ENCODE measurements at regions not wholly inside any gene's neighbourhood (a gene's known extent, or its start where the extent isn't known, plus 50 kb on each side); places are given as distances from the start of the nearest gene placed in this dataset.

DNA sequence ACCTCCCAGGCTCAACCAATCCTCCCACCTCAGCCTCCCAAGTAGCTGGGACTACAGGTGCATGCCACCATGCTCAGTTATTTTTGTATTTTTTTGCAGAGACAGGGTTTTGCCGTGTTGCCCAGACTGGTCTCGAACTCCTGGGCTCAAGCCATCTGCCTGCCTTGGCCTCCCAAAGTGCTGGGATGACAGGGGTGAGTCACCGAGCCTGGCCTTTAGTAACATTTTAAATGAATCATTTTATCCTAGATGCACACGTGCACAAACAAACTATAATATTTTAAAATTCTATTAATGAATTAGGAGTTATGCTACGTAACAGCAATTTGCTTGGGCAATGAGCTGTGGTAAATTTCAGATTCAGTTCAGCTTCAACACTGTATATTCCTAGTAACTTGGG lies 862.5 kb upstream of the ID2 start:
- POLR2A ChIA-PET, result no interaction called here
- H3K36me3 Mint-ChIP-seq, result no peaks in the 10 kb centered on the region
- H3K4me1 Mint-ChIP-seq, result no peaks in the 10 kb centered on the region
- H3K4me3 Mint-ChIP-seq, result no peak overlapping the region
- peaks cover 0 to 8% (median 0%) of the 10 kb centered on the region in 9 donors for H3K9me3 Mint-ChIP-seq
- ATAC-seq (no peak), DNase-seq (no peak)
- peaks cover 0 to 1% (median 0%) of the 10 kb centered on the region in 5 donors for H3K27me3 Mint-ChIP-seq
- H3K27ac Mint-ChIP-seq, result no peak overlapping the region

DNA sequence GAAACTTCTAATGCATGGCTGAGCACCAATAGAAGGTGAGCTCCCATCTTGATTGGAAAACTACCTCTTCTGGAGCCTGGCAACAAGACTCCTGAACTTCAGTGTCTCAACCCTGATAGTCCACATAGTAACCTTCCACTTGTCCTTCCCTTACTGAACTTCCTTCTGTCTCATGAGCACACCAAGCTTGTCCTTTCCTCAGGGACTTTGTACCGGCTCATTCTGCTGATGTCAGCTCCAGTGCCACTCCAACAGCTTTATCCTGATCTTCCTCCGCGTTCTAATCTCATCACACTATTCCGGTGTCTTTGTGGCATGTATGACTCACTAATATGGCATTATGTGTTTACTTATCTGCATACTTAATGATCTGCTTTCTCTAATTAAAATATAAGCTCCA lies 862.0 kb upstream of the ID2 start:
- peaks cover 0 to 1% (median 0%) of the 10 kb centered on the region in 5 donors for H3K27me3 Mint-ChIP-seq
- no peak overlapping the region for H3K27ac Mint-ChIP-seq
- POLR2A ChIA-PET, result no interaction called here
- H3K4me3 Mint-ChIP-seq, result no peak overlapping the region
- no peaks in the 10 kb centered on the region for H3K36me3 Mint-ChIP-seq
- H3K4me1 Mint-ChIP-seq, result no peaks in the 10 kb centered on the region
- no peak for DNase-seq
- H3K9me3 Mint-ChIP-seq, result peaks cover 0 to 2% (median 0%) of the 10 kb centered on the region in 9 donors
- ATAC-seq, result no peak

DNA sequence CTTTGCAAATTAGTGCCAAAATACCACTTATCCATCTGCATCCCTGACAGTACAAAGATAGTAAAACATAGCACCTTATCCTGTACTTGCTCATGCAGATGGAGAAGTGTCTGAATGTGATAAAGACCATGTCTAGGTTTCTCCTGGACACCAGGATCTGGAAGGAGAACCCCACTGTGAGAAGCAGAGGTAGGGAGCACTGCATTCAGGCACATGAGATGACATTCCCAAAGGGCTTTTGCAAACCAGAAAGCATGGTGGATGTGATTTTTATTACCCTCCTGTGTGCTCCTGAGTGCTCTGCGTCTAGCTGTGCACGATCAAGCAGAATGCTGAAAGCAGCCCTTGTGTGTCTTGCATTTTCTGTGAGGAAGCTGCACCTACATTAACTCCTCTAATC lies 857.6 kb upstream of the ID2 start:
- H3K36me3 Mint-ChIP-seq, result no peaks in the 10 kb centered on the region
- no peaks in the 10 kb centered on the region for H3K4me1 Mint-ChIP-seq
- H3K27me3 Mint-ChIP-seq, result no peaks in the 10 kb centered on the region
- H3K27ac Mint-ChIP-seq, result no peak overlapping the region
- no peak overlapping the region for H3K4me3 Mint-ChIP-seq
- DNase-seq, result no peak
- ATAC-seq, result no peak
- POLR2A ChIA-PET, result no interaction called here
- no peaks in the 10 kb centered on the region for H3K9me3 Mint-ChIP-seq

DNA sequence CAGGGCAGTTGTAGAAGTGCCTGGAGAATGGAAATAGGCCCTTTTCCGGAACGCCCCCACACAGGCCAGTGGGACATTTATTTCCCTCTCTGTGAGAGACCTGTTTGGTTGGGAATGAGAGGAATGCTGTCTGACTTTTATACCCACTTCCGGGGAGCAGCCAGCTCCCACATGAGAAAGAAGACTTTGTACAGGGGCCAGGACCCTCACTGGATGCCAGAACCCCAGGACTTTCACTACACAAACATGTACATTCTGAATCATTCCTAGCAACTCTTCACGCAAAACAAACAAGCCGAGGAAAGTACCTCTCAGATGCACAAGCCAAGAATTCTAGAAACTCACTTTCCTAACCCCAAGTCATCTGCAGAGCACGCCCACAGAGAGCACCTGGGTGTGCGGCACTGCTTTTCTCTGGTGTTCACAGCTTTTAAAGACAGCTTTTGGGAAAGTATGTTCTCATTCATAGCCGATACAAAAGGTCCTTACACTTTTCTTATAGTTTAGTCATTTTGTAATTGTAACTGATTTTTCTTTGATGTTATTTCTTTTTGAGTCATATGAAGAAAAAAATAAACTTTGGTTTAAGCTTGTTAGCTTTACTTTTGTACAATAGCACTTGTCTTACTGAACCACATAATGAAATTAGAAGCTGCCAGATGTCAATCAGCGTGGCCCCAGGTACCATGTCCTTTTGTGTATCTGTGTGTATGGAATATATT lies 856.1 kb upstream of the ID2 start:
- DNase-seq (no peak), ATAC-seq (no peak)
- H3K36me3 Mint-ChIP-seq, result no peaks in the 10 kb centered on the region
- no peaks in the 10 kb centered on the region for H3K27me3 Mint-ChIP-seq
- POLR2A ChIA-PET, result no interaction called here
- H3K9me3 Mint-ChIP-seq, result no peaks in the 10 kb centered on the region
- peaks cover 0 to 2% (median 0%) of the 10 kb centered on the region in 4 donors for H3K4me1 Mint-ChIP-seq
- H3K4me3 Mint-ChIP-seq, result no peak overlapping the region
- no peak overlapping the region for H3K27ac Mint-ChIP-seq

DNA sequence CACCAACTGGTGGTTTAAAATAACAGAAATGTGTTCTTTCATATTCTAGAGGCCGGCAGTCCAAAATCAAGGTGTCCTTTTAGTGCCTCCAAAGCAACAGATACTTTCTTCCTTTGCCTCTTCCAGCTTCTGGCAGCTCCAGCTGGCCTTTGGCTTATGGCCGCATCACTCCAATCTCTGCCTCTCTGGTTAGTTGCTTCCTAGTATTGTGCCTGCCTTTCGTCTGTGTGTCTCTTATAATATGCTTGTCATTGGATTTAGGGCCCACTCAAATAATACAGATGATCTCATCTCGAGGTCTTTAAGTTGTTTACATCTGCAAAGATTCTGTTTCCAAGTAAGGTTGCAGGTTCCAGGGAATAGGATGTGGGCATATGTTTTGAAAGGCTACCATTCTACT lies 855.2 kb upstream of the ID2 start:
- Mint-ChIP-seq H3K27me3 (no peaks in the 10 kb centered on the region), H3K4me1 (peaks cover 0 to 2% (median 0%) of the 10 kb centered on the region in 4 donors), H3K27ac (peak overlapping the region in 1 of 10 donors; percentile 31), H3K4me3 (no peak overlapping the region), H3K9me3 (no peaks in the 10 kb centered on the region), H3K36me3 (no peaks in the 10 kb centered on the region)
- ATAC-seq (no peak), DNase-seq (no peak)
- POLR2A ChIA-PET, result no interaction called here

DNA sequence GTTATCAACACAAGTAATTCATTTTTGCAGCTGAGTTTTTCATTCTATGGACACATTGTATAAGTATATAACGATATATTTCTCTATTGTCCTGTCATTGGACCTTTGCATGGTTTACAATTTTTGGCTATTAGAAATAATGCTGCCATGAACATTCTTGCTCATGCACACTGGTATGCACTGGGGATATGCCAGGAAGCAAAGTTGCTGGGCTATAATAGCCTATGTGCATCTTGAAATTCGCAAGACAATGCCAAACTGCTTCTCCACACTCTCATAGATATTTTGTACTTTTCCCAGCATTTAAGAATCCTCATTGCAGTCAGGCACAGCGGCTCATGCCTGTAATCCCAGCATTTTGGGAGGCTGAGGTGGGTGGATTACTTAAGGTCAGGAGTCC lies 852.6 kb upstream of the ID2 start:
- Mint-ChIP-seq H3K27ac (no peak overlapping the region), H3K27me3 (no peaks in the 10 kb centered on the region), H3K36me3 (no peaks in the 10 kb centered on the region), H3K9me3 (no peaks in the 10 kb centered on the region), H3K4me3 (no peak overlapping the region), H3K4me1 (peaks cover 0 to 2% (median 0%) of the 10 kb centered on the region in 4 donors)
- no peak for ATAC-seq
- POLR2A ChIA-PET, result no interaction called here
- no peak for DNase-seq

DNA sequence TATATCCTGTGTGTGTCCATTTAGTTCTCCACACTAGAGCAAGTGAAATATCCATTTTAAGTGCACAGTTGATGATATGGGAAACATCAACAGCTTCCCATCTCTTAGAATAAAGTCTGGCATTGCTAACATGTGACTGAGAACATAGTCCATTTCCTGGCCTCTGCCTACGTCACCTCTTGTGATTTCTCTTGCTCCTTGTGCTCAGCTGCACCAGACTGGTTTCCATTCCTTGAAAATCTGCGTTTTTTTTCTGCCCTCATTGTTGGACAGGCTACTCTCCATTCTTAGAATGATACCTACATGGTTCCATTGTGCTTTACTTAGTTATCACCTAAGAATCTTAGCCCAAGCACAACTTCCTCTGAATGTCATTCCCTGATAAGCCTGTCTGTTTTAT lies 851.2 kb upstream of the ID2 start:
- peaks cover 0 to 12% (median 0%) of the 10 kb centered on the region in 3 donors for H3K36me3 Mint-ChIP-seq
- H3K4me3 Mint-ChIP-seq, result no peak overlapping the region
- H3K4me1 Mint-ChIP-seq, result peaks cover 6 to 12% (median 6%) of the 10 kb centered on the region in 4 donors
- no peaks in the 10 kb centered on the region for H3K27me3 Mint-ChIP-seq
- DNase-seq (no peak), ATAC-seq (no peak)
- no peak overlapping the region for H3K27ac Mint-ChIP-seq
- POLR2A ChIA-PET, result no interaction called here
- H3K9me3 Mint-ChIP-seq, result peaks cover 0 to 11% (median 2%) of the 10 kb centered on the region in 9 donors

DNA sequence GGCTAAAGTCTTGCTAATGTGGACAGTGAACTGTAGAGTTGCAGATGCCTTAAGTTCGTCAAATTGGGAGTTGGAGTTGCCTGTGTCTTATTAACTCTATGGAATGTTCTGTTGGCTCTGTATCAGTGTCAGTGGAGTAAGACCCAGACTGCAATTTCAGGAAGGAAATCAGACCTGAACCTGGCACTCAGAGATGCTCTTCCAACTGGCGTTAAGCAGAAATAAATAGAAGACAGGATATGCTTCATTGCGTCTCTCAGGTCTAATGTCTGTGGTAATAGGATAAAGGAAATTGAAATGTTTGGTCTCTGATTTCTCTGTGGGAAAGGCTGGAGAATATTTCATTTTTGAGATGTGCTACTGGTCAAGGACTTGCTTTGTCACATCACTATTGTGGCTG lies 846.7 kb upstream of the ID2 start:
- Mint-ChIP-seq H3K36me3 (peaks cover 0 to 12% (median 2%) of the 10 kb centered on the region in 3 donors), H3K27me3 (no peaks in the 10 kb centered on the region), H3K4me1 (peaks cover 10 to 21% (median 13%) of the 10 kb centered on the region in 4 donors), H3K27ac (peak overlapping the region in 3 of 10 donors; percentile 18 to 62 (median 33)), H3K4me3 (peak overlapping the region in 3 of 10 donors; percentile 4 to 39 (median 30)), H3K9me3 (peaks cover 0 to 14% (median 3%) of the 10 kb centered on the region in 9 donors)
- POLR2A ChIA-PET, result no interaction called here
- DNase-seq (no peak), ATAC-seq (no peak)

DNA sequence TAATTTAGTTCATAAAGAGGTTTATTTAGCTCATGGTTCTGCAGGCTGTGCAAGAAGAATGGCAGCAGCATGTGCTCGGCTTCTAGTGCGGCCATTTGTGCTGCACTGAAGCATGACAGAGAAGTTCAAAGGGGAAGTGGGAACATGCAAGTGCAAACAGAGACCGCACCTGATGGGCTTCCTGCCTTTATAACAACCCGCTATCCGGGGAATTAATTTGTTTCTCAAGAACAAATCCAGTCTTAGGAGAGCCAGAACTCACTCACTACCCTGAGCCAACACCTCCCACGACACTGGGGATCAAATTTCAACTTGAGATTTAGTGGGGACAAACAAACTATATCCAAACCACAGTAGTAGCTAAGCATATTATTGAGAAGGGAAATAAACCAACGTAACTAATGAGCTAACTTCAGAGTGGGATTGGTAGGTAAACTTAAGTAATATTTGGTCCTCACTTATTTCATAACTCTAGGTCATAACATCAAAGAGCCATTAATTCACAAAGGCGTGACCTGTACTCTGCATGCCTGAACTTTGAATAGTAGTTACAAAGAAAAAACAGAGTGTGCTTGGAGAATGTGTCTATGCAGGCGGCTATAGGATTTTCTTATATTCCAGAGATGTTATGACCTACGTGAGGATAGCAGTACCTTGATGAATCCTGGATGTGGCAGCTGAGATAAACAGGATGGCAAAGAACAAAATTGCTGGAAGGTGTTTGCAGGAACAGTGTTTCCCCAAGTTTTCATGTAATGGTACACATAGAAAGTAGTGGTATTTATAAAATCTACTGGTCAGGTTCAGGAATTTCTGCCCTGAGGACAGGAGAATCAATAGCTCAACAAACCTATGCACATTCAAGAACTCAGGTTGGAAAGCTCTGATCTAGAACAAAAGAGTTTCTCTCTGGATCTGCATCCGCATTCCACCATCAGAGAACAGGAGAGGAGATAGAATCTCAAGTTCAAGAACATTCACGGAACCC lies 845.9 kb upstream of the ID2 start:
- POLR2A ChIA-PET, result interaction anchor here (0.7 kb wide), 1 partner anchor 266 kb away, joined by 5 read pairs; no protein-coding TSS in a partner anchor
- Mint-ChIP-seq H3K27me3 (no peaks in the 10 kb centered on the region), H3K4me3 (peak overlapping the region in 6 of 10 donors; percentile 4 to 39 (median 30)), H3K27ac (peak overlapping the region in 8 of 10 donors; percentile 14 to 73 (median 46)), H3K9me3 (peaks cover 0 to 14% (median 3%) of the 10 kb centered on the region in 9 donors), H3K4me1 (peaks cover 10 to 21% (median 13%) of the 10 kb centered on the region in 4 donors), H3K36me3 (peaks cover 0 to 12% (median 3%) of the 10 kb centered on the region in 3 donors)
- ATAC-seq (peak; percentile 44 to 74), DNase-seq (peak in 4 of 10 donors; percentile 4 to 38 (median 26))

DNA sequence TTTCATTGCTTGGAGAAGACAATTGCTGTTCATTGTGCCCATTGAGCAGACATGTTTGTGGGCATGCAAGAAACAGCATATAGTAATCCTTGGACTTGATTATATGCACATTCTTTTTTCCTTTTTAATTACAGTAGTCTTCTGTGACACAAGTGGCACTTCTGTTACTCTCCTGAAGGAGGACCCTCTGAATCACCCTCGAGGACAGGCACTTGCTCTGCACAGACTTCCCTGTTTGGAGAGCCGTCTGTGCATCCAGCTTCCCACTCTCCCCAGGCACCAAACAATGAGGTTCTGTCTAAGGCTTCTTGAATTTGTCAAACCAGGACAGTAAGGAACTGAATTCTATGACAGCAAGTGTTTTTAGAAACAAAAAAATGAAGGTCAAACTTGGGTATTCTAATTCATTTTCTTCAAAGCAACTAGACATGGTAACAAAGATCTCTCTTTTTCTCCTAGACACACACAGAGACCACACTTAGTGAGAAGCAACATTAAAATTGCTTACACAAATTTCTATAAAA lies 844.6 kb upstream of the ID2 start:
- DNase-seq (no peak), ATAC-seq (no peak)
- Mint-ChIP-seq H3K27me3 (no peaks in the 10 kb centered on the region), H3K4me3 (no peak overlapping the region), H3K36me3 (peaks cover 0 to 12% (median 3%) of the 10 kb centered on the region in 3 donors), H3K4me1 (peaks cover 14 to 21% (median 15%) of the 10 kb centered on the region in 4 donors), H3K27ac (no peak overlapping the region), H3K9me3 (peaks cover 0 to 15% (median 4%) of the 10 kb centered on the region in 9 donors)
- POLR2A ChIA-PET, result no interaction called here

DNA sequence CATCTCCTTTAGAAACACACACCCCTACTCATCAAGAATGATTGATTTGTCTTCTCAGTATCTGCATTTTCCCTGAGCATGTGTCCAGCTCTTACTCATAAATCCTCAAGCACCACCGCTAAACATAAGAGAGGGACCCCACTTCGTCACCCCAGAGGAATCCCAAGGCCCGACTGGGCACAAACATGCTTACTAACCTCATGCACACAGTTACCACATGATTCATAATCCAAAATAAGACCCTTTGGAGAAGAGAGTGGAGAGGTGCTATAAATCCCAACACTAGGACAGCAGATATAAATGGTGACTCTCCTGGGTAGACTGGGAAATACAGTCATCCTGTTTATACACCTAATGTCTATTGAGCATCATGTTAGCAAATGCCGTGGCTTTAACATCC lies 843.2 kb upstream of the ID2 start:
- POLR2A ChIA-PET, result no interaction called here
- H3K27ac Mint-ChIP-seq, result peak overlapping the region in 1 of 10 donors; percentile 64
- H3K4me1 Mint-ChIP-seq, result peaks cover 14 to 21% (median 15%) of the 10 kb centered on the region in 4 donors

DNA sequence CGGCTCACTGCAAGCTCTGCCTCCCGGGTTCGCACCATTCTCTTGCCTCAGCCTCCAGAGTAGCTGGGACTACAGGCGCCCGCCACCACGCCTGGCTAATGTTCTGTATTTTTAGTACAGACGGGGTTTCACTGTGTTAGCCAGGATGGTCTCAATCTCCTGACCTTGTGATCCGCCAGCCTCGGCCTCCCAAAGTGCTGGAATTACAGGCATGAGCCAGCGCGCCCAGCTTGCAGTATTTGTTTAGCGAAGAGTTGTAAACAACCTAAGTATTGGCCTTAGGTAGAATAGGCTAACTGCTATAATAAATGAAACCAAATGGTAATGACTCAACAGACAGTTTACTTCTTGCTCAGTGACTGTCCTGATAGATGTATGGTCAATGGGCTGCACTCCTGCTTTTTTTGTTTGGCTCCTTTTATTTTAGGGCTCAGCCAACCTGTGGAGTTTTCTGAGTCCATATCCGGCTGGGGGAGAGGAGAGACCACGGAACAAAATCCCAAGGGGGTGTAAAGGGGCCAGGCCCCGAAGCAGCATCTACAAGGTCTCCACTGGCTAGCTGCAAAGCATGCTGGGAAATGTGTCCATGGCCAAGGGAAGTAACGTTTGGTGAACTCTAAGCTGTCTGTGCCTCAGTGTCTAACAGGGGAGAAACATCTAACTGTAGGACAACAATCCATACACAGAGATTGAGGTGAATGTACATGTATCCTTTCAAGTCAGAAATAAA lies 841.0 kb upstream of the ID2 start:
- POLR2A ChIA-PET, result no interaction called here
- H3K27ac Mint-ChIP-seq, result no peak overlapping the region
- no peak for ATAC-seq
- H3K4me1 Mint-ChIP-seq, result peaks cover 6 to 8% (median 7%) of the 10 kb centered on the region in 4 donors
- no peak overlapping the region for H3K4me3 Mint-ChIP-seq
- DNase-seq, result no peak
- no peaks in the 10 kb centered on the region for H3K27me3 Mint-ChIP-seq
- peaks cover 0 to 3% (median 0%) of the 10 kb centered on the region in 3 donors for H3K36me3 Mint-ChIP-seq
- H3K9me3 Mint-ChIP-seq, result peaks cover 0 to 6% (median 1%) of the 10 kb centered on the region in 9 donors

More for the DNA sequence above, 843.2 kb upstream of the ID2 start:
- DNase-seq (no peak), ATAC-seq (no peak)
- Mint-ChIP-seq H3K4me3 (no peak overlapping the region), H3K9me3 (peaks cover 0 to 15% (median 4%) of the 10 kb centered on the region in 9 donors), H3K27me3 (no peaks in the 10 kb centered on the region), H3K36me3 (peaks cover 0 to 12% (median 3%) of the 10 kb centered on the region in 3 donors)
